Aorta (tissue), 5 donors: ENCODE measurements at regions not wholly inside any gene's neighbourhood (a gene's known extent, or its start where the extent isn't known, plus 50 kb on each side); places are given as distances from the start of the nearest gene placed in this dataset.
A peak's percentile ranks its signal among the peaks of the same experiment; 100 is the strongest.

Experiments used
- ATAC-seq: fragments of 200-7000 bp; cut with Tn5 transposase; one replicate; pipeline ENCODE4 v1.9.1; 2022; ENCODE audit warnings: moderate library complexity; ENCODE audit not compliant: low FRiP score
- DNase-seq, 2 donors: peaks; one replicate each; pipeline ENCODE4 v3.0.0-alpha.2; 2020
- H3K27ac ChIP-seq, 2 donors: one replicate each; pipeline ENCODE4 v1.5.1; 2013; ENCODE audit warnings: low read length in 2 of 2, mild to moderate bottlenecking in 2 of 2, moderate library complexity in 2 of 2, control low read depth in 1 of 2, inconsistent platforms in 1 of 2, low read depth in 1 of 2
- H3K27me3 ChIP-seq, 2 donors: one replicate each; pipeline ENCODE4 v1.6.1; 2013; ENCODE audit warnings: control low read depth in 1 of 2, low read length in 1 of 2, mild to moderate bottlenecking in 1 of 2, moderate library complexity in 1 of 2; ENCODE audit not compliant: insufficient read depth in 2 of 2, control insufficient read depth in 1 of 2
- H3K36me3 ChIP-seq, 2 donors: one replicate each; pipeline ENCODE4 v1.6.1; 2013; ENCODE audit warnings: control low read depth in 1 of 2, low read length in 1 of 2, mild to moderate bottlenecking in 1 of 2; ENCODE audit not compliant: insufficient read depth in 2 of 2, control insufficient read depth in 1 of 2
- H3K4me1 ChIP-seq, 2 donors: one replicate each; pipeline ENCODE4 v1.6.1; 2013; ENCODE audit warnings: low read length in 2 of 2, control low read depth in 1 of 2, mild to moderate bottlenecking in 1 of 2, moderate library complexity in 1 of 2; ENCODE audit not compliant: insufficient read depth in 2 of 2, control insufficient read depth in 1 of 2
- H3K4me3 ChIP-seq, 2 donors: one replicate each; pipeline ENCODE4 v1.5.1; 2013; ENCODE audit warnings: low read length in 2 of 2, control low read depth in 1 of 2, mild to moderate bottlenecking in 1 of 2
- H3K9me3 ChIP-seq: one replicate; pipeline ENCODE4 v1.6.1; 2013; ENCODE audit warnings: mild to moderate bottlenecking, low read length; ENCODE audit not compliant: control insufficient read depth
- WGBS, 2 donors: extraction: QIAGEN DNeasy Blood & Tissue Kit; methylation state at CpG; one replicate each; pipeline ENCODE4 v1.1.7; 2013; 5-methylcytosine and 5-hydroxymethylcytosine counted together
- intact Hi-C, 2 donors: fragments of 100-400 bp; cut with DNase I; formaldehyde crosslinking; loops; one replicate each; pipeline versions ENCODE4 v1.14.2 to v1.15.0; 2022
- donor health status: healthy with polysubstance abuse.
- donor health status: Bipolar disorder and iron deficiency.
- donor health status: DM: no; HTN: no; CAD: no.
- donor health status: DM: no; HTN: no; CAD: no.
- donor health status: DM: yes; HTN: yes; CAD: no.

GRCh38 chr5:2258861-2259260 is 376.1 kb upstream of the IRX4 start:
- no peak overlapping the region for H3K4me3 ChIP-seq
- intact Hi-C loops, result no loop called here
- DNase-seq (no peak), ATAC-seq (no peak)
- WGBS, 2 donors, result 78 to 80% methylated on average over 8 of the region's 8 CpGs
- no peaks in the 10 kb centered on the region for H3K36me3 ChIP-seq
- H3K27me3 ChIP-seq, result peaks cover 0 to 1% of the 10 kb centered on the region in 2 donors
- no peaks in the 10 kb centered on the region for H3K9me3 ChIP-seq
- H3K4me1 ChIP-seq, result no peaks in the 10 kb centered on the region
- H3K27ac ChIP-seq, result no peak overlapping the region

GRCh38 chr5:2257326-2258244 is 374.9 kb upstream of the IRX4 start:
- WGBS, 2 donors, result 82 to 86% methylated on average over 20 of the region's 20 CpGs

DNA sequence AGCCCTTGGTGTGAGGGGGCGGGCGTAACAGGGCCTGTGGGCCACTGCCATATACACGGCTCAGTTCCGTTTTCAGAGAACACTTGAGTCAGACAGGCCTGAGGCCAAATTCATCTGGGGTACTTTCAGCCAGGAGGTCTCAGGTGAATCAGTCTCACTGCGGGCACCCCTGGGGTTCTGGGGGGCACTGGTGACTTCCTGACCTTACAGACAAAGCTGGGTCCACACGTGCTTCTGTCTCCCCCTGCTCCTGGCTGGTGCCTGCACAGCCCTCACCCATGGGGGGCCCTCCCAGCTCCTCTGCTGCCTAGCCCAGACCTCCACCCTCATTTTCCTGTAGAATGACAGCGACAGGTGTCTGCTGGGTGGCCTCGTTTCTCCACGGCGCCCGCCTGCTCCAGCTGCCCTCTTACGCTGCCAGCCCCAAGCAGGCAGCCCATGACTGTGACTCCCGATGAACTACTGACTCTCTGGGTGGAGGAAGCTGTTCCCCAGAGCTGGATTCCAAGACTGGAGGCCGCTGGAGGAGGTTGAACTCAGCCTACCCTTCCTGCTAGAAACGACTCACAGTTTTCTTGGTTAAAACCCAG is 374.1 kb upstream of the IRX4 start:
- H3K9me3 ChIP-seq, result no peaks in the 10 kb centered on the region
- H3K36me3 ChIP-seq, result no peaks in the 10 kb centered on the region
- 70 to 72% methylated on average over 14 to 15 of the region's 15 CpGs for WGBS, 2 donors
- H3K4me1 ChIP-seq, result no peaks in the 10 kb centered on the region
- no peak for ATAC-seq
- peaks cover 0 to 1% of the 10 kb centered on the region in 2 donors for H3K27me3 ChIP-seq
- H3K27ac ChIP-seq, result no peak overlapping the region
- intact Hi-C loops, result no loop called here
- no peak for DNase-seq
- H3K4me3 ChIP-seq, result no peak overlapping the region

More at GRCh38 chr5:2257326-2258244, 374.9 kb upstream of the IRX4 start:
- intact Hi-C loops, result no loop called here
- H3K9me3 ChIP-seq, result no peaks in the 10 kb centered on the region
- H3K27me3 ChIP-seq, result peaks cover 0 to 1% of the 10 kb centered on the region in 2 donors
- H3K4me1 ChIP-seq, result no peaks in the 10 kb centered on the region
- no peak for DNase-seq
- ATAC-seq, result no peak
- H3K36me3 ChIP-seq, result no peaks in the 10 kb centered on the region
- no peak overlapping the region for H3K4me3 ChIP-seq
- H3K27ac ChIP-seq, result no peak overlapping the region

- DNase-seq, result peak in 1 of 2 donors; percentile 55
- intact Hi-C loops, result no loop called here
- 79 to 80% methylated on average over 14 of the region's 14 CpGs for WGBS, 2 donors
Measured at GRCh38 chr5:2255915-2256690, 373.4 kb upstream of the IRX4 start.

GRCh38 chr5:2254880-2255750 is 372.4 kb upstream of the IRX4 start:
- Histone ChIP-seq H3K9me3 (no peaks in the 10 kb centered on the region), H3K4me3 (no peak overlapping the region), H3K36me3 (no peaks in the 10 kb centered on the region), H3K4me1 (no peaks in the 10 kb centered on the region), H3K27me3 (peaks cover 0 to 1% of the 10 kb centered on the region in 2 donors), H3K27ac (no peak overlapping the region)
- no peak for ATAC-seq
- DNase-seq, result no peak
- intact Hi-C loops, result no loop called here
- 62 to 63% methylated on average over 22 of the region's 22 CpGs for WGBS, 2 donors

More at GRCh38 chr5:2255915-2256690, 373.4 kb upstream of the IRX4 start:
- Histone ChIP-seq H3K9me3 (no peaks in the 10 kb centered on the region), H3K4me3 (no peak overlapping the region), H3K27ac (no peak overlapping the region), H3K27me3 (peaks cover 0 to 1% of the 10 kb centered on the region in 2 donors), H3K36me3 (no peaks in the 10 kb centered on the region), H3K4me1 (no peaks in the 10 kb centered on the region)
- no peak for ATAC-seq

- peaks cover 0 to 1% of the 10 kb centered on the region in 2 donors for H3K27me3 ChIP-seq
- H3K4me3 ChIP-seq, result no peak overlapping the region
- H3K36me3 ChIP-seq, result no peaks in the 10 kb centered on the region
- no peaks in the 10 kb centered on the region for H3K9me3 ChIP-seq
- DNase-seq (no peak), ATAC-seq (no peak)
- intact Hi-C loops, result no loop called here
- H3K4me1 ChIP-seq, result no peaks in the 10 kb centered on the region
- WGBS, 2 donors, result 26 to 29% methylated on average over 3 of the region's 3 CpGs
- H3K27ac ChIP-seq, result no peak overlapping the region
Measured at GRCh38 chr5:2254406-2254805, 371.7 kb upstream of the IRX4 start.

- WGBS, 2 donors, result 7 to 32% methylated on average over 19 of the region's 19 CpGs
- H3K27me3 ChIP-seq, result peaks cover 0 to 1% of the 10 kb centered on the region in 2 donors
- no peaks in the 10 kb centered on the region for H3K4me1 ChIP-seq
- ATAC-seq (no peak), DNase-seq (no peak)
- H3K9me3 ChIP-seq, result no peaks in the 10 kb centered on the region
- H3K27ac ChIP-seq, result no peak overlapping the region
- intact Hi-C loops, result no loop called here
- H3K4me3 ChIP-seq, result no peak overlapping the region
- H3K36me3 ChIP-seq, result no peaks in the 10 kb centered on the region
Measured at GRCh38 chr5:2253040-2253975, 370.6 kb upstream of the IRX4 start.
